NCI-H1436 (cell line): ENCODE measurements at regions not wholly inside any gene's neighbourhood (a gene's known extent, or its start where the extent isn't known, plus 50 kb on each side); places are given as distances from the start of the nearest gene placed in this dataset.
"Not testable (repeated sequence)": the region's sequence is repeated elsewhere in the genome, so short reads cannot be mapped to it uniquely, and the experiment has no call there.

Experiments used
- DNase-seq: peaks from one replicate; lab custom pipeline; 2025; lab: John Stamatoyannopoulos, UW

GRCh38 chr15:36406366-36406765 lies 173.1 kb upstream of the CDIN1 start:
- no peak for DNase-seq

- no peak for DNase-seq
Observed at GRCh38 chr15:36406911-36407310, 172.5 kb upstream of the CDIN1 start.

- no peak for DNase-seq
Observed at GRCh38 chr15:36407647-36408046, 171.8 kb upstream of the CDIN1 start.

- no peak for DNase-seq
Observed at GRCh38 chr15:36409819-36410218, 169.6 kb upstream of the CDIN1 start.

GRCh38 chr15:36414670-36415069 lies 164.8 kb upstream of the CDIN1 start:
- DNase-seq: no peak

GRCh38 chr15:36415643-36416042 lies 163.8 kb upstream of the CDIN1 start:
- DNase-seq: no peak

GRCh38 chr15:36422631-36423030 lies 156.8 kb upstream of the CDIN1 start:
- no peak for DNase-seq

GRCh38 chr15:36426691-36427090 lies 152.7 kb upstream of the CDIN1 start:
- DNase-seq: no peak

- no peak for DNase-seq
Observed at GRCh38 chr15:36428102-36428845, 151.2 kb upstream of the CDIN1 start.

GRCh38 chr15:36429707-36430106 lies 149.7 kb upstream of the CDIN1 start:
- no peak for DNase-seq

GRCh38 chr15:36430280-36430679 lies 149.1 kb upstream of the CDIN1 start:
- no peak for DNase-seq

GRCh38 chr15:36430726-36431265 lies 148.6 kb upstream of the CDIN1 start:
- no peak for DNase-seq

- DNase-seq: no peak
Observed at GRCh38 chr15:36432161-36432560, 147.3 kb upstream of the CDIN1 start.

- no peak for DNase-seq
Observed at GRCh38 chr15:36434177-36434576, 145.2 kb upstream of the CDIN1 start.

- DNase-seq: no peak
Observed at GRCh38 chr15:36438499-36438898, 140.9 kb upstream of the CDIN1 start.

- DNase-seq: no peak
Observed at GRCh38 chr15:36447373-36447772, 132.1 kb upstream of the CDIN1 start.

- no peak for DNase-seq
Observed at GRCh38 chr15:36448418-36448817, 131.0 kb upstream of the CDIN1 start.

GRCh38 chr15:36449084-36449661 lies 130.3 kb upstream of the CDIN1 start:
- DNase-seq: no peak

- no peak for DNase-seq
Observed at GRCh38 chr15:36449662-36450145, 129.7 kb upstream of the CDIN1 start.

GRCh38 chr15:36454244-36454643 lies 125.2 kb upstream of the CDIN1 start:
- not testable (repeated sequence) for DNase-seq

GRCh38 chr15:36458411-36458810 lies 121.0 kb upstream of the CDIN1 start:
- no peak for DNase-seq

GRCh38 chr15:36465304-36465703 lies 114.1 kb upstream of the CDIN1 start:
- no peak for DNase-seq

GRCh38 chr15:36468746-36469145 lies 110.7 kb upstream of the CDIN1 start:
- DNase-seq: no peak
